GM12864 (cell line): ENCODE measurements at regions not wholly inside any gene's neighbourhood (a gene's known extent, or its start where the extent isn't known, plus 50 kb on each side); places are given as distances from the start of the nearest gene placed in this dataset.

Experiments
- DNase-seq: peaks from one replicate; pipeline ENCODE4 v3.0.0-alpha.2; 2011; ENCODE audit warnings: low read depth
- H3K4me3 ChIP-seq: 2 replicates; pipeline ENCODE4 v1.5.1; 2011; ENCODE audit warnings: mild to moderate bottlenecking, low read depth, low read length, control low read depth
- CTCF ChIP-seq: IDR thresholded peaks from 2 replicates; pipeline ENCODE4 v1.5.1; 2011; ENCODE audit warnings: low read depth, mild to moderate bottlenecking, moderate library complexity, low read length, control low read depth, inconsistent platforms; ENCODE audit errors: missing control alignments

GRCh38 chr11:116454020-116454645 lies 318.7 kb downstream of the BUD13 start:
- no peak overlapping the region for H3K4me3 ChIP-seq
- TF ChIP-seq CTCF, result peak; percentile 72
- DNase-seq, result no peak

- no peak for TF ChIP-seq CTCF
- H3K4me3 ChIP-seq, result no peak overlapping the region
- DNase-seq, result no peak
Measured at GRCh38 chr11:116452461-116452860, 320.3 kb downstream of the BUD13 start.

DNA sequence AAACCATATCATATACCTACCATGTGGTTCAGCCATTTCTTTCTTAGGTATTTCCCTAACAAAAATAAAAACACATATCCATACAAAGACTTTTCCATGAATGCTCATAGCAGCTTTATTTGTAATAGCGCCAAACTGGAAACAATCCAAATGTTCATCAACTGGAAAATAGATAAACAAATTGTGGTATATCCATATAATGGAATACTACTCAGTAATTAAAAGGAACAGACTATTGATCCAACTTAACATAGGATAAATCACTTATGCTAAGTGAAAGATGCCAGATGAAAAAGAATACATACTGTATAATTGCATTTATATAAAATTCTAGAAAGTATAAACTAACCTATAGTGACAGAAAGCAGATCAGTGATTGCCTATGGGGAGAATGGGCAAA lies 323.3 kb downstream of the BUD13 start:
- no peak for TF ChIP-seq CTCF

DNA sequence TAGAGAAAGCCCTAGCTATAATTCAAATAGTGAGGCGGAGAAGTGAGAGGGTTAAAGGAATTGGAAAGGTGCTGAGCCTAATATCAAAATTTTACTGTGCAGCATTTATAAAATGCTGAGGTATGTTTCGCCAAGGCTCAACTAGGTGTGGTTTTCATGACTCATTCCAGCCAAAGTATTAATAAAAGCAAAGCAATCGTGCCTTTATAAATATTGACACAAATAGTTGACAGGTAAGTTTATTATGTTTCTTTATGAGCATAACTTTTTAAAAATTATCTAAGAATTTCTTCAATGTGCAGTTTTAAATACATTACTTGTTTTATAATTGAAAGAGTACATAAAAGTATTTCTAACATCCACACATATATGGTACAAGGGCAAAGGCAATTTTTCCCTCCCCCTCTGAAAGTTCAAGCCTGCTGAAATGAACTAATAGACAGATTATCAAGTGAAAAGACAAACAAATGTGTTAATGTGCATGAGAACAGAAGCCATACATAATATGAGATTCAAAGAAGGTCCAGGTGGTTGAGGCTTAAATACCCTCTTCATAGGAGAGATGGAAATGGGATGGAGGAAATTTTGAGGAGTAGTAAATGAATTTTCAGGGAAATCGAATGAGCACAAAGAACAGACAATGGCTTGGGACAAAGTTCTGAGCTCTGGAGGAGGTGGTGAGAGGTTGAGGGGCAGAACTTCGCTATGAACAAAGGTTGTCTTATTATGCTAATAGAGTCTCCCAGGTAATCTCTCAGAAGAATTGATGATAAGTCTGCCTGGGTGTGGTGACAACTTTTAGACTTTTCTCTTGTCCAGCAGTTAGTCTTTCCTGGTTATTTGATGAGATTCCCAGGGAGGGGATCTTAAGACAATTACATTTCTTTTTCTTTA lies 326.5 kb downstream of the BUD13 start:
- H3K4me3 ChIP-seq, result no peak overlapping the region
- no peak for TF ChIP-seq CTCF
- no peak for DNase-seq

More for the DNA sequence above, 323.3 kb downstream of the BUD13 start:
- DNase-seq, result no peak
- no peak overlapping the region for H3K4me3 ChIP-seq

GRCh38 chr11:116445108-116446047 lies 327.4 kb downstream of the BUD13 start:
- no peak for DNase-seq
- no peak overlapping the region for H3K4me3 ChIP-seq
- no peak for TF ChIP-seq CTCF

DNA sequence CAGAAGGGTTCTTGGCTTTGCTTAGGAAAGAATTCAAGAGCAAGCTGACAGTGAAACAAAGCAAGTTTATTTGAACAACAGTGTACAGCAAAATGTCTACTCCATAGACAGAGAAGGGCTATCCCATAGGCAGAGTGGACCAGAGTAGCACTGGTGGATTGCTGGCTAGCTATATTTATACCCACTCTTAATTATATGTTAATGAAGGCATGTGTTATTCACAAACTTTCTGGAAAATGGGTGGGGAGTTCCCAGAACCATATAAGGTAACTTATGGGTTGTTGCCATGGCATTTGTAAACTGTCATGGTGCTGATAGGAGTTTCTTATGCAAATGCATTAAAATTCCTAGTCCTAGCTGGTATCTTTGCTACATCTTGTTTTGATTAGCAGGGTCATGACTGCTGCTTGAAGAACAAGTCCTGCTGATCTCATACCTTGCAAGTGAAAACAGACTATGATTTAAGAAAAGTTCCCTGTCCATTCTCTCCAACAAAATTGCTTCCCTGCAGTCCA lies 330.5 kb downstream of the BUD13 start:
- no peak overlapping the region for H3K4me3 ChIP-seq
- DNase-seq, result no peak
- TF ChIP-seq CTCF, result no peak
